ENCODE measurements at regions not wholly inside any gene's neighbourhood (a gene's known extent, or its start where the extent isn't known, plus 50 kb on each side); places are given as distances from the start of the nearest gene placed in this dataset.

DNA sequence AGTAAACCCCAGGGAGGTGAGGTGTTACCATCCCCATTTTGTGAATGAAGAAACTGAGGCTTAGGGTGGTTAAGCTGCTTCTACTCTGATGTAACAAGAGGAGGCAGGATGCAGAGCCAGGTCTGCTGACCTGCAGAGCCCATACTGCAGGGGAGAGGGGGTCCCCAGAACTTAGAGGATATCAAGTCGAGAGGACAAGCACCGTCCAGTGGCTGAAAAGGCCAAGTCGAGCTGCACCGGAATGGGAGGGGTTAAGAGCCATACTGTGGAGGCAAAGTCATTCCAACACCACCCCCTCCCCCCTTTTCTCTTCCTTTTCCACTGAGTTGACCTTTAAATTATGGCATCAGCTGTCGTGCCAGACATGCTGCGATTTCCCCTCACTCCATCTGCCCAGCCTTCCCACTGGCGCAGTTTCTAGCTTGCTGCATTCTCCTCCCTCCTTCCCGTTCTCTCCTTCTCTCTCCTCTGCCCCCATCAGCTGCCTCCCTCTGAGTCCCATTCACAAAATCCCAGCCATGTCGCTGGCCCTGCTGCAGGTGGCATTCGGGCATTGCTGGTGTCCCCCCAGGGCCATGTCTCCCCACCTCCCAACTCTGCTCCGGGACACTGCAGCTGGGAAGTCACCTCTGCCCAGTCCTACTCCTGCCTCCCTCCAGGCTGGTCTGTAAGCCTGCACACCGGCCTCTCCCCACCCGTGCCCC is 346.9 kb downstream of the DYSF start:
- DNase-seq = peak in 1 of 2 donors; percentile 40
- no peaks in the 10 kb centered on the region for H3K9me3 ChIP-seq
- no peaks in the 10 kb centered on the region for H3K27me3 ChIP-seq
- no peak overlapping the region for H3K27ac ChIP-seq
- no peak overlapping the region for H3K4me3 ChIP-seq
- peaks cover 0 to 5% (median 0%) of the 10 kb centered on the region in 4 donors for H3K4me1 ChIP-seq
- no peaks in the 10 kb centered on the region for H3K36me3 ChIP-seq
- TF ChIP-seq POLR2A (IDR thresholded peaks at IDR 0.05) (no peak), EP300 (IDR thresholded peaks at IDR 0.05) (no peak), POLR2AphosphoS5 (IDR thresholded peaks at IDR 0.05) (no peak)
- 66 to 77% (median 73%) methylated on average over 13 of the region's 13 CpGs for WGBS, 5 donors
- intact Hi-C loops (cut with DNase I; ENCODE audit: low total_unique reads) = no loop called here

- no peaks in the 10 kb centered on the region for H3K36me3 ChIP-seq
- TF ChIP-seq POLR2AphosphoS5 (IDR thresholded peaks at IDR 0.05) = no peak
- TF ChIP-seq, protein P1, sequence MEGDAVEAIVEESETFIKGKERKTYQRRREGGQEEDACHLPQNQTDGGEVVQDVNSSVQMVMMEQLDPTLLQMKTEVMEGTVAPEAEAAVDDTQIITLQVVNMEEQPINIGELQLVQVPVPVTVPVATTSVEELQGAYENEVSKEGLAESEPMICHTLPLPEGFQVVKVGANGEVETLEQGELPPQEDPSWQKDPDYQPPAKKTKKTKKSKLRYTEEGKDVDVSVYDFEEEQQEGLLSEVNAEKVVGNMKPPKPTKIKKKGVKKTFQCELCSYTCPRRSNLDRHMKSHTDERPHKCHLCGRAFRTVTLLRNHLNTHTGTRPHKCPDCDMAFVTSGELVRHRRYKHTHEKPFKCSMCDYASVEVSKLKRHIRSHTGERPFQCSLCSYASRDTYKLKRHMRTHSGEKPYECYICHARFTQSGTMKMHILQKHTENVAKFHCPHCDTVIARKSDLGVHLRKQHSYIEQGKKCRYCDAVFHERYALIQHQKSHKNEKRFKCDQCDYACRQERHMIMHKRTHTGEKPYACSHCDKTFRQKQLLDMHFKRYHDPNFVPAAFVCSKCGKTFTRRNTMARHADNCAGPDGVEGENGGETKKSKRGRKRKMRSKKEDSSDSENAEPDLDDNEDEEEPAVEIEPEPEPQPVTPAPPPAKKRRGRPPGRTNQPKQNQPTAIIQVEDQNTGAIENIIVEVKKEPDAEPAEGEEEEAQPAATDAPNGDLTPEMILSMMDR (IDR thresholded peaks at IDR 0.05) = no peak
- no peak for TF ChIP-seq EP300 (IDR thresholded peaks at IDR 0.05)
- no peak for TF ChIP-seq POLR2A (IDR thresholded peaks at IDR 0.05)
- H3K4me1 ChIP-seq = peaks cover 0 to 5% (median 0%) of the 10 kb centered on the region in 4 donors
- intact Hi-C loops (cut with DNase I; ENCODE audit: low total_unique reads) = no loop called here
- H3K9me3 ChIP-seq = no peaks in the 10 kb centered on the region
- H3K4me3 ChIP-seq = no peak overlapping the region
- H3K27me3 ChIP-seq = no peaks in the 10 kb centered on the region
- WGBS, 5 donors = 91 to 98% (median 93%) methylated on average over 3 of the region's 3 CpGs
- no peak for DNase-seq
- H3K27ac ChIP-seq = no peak overlapping the region
These were observed 345.7 kb downstream of the DYSF start for GRCh38 chr2:71799013-71799575.

DNA sequence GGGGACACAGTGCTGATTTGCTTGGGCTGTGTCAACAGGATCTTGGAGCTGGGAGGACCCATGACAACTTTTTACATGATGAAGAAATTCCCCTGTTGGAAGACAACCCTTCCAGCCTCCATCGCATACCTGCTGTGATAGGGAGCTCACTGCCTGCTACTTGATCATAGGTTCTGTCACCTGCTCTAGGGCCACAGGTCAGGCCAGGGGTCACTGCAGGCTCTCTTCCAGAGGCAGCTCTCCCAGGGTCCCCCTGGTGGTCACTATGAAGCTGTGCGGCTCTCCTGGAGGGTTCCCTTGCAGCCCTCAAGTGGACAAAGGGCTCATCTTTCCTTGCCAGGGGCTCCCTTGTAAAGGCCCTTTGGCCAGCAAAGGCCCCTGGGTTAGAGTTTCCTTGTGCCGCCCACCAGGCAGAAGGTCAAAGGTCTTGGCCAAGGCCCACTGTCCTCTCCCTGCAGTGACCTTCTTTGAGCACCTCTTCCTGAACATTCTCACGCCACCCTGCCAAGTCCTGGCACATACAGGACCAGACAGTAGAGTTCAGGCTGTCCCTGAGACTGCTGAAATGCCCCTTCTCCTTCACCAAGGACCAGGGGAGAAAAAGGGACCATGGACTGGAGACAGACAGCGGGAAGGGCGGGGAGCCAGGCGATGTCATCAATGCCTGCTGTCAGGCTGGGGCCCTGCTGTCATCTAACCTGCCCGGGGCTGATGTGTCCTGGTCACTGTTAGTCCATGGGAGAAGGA is 345.1 kb downstream of the DYSF start:
- 77 to 95% (median 81%) methylated on average over 7 to 8 of the region's 8 CpGs for WGBS, 5 donors
- intact Hi-C loops (cut with DNase I; ENCODE audit: low total_unique reads) = no loop called here
- H3K27me3 ChIP-seq = no peaks in the 10 kb centered on the region
- no peak overlapping the region for H3K27ac ChIP-seq
- peak in 1 of 2 donors; percentile 51 for DNase-seq
- TF ChIP-seq EP300 (IDR thresholded peaks at IDR 0.05) = no peak
- TF ChIP-seq, protein P1 (IDR thresholded peaks at IDR 0.05) = peak in 5 of 7 experiments; percentile 5 to 58 (median 48)
- peaks cover 0 to 8% (median 0%) of the 10 kb centered on the region in 4 donors for H3K4me1 ChIP-seq
- no peak overlapping the region for H3K4me3 ChIP-seq
- no peaks in the 10 kb centered on the region for H3K36me3 ChIP-seq
- H3K9me3 ChIP-seq = no peaks in the 10 kb centered on the region

GRCh38 chr2:71797035-71797810 is 343.9 kb downstream of the DYSF start:
- Histone ChIP-seq H3K27ac (no peak overlapping the region), H3K36me3 (no peaks in the 10 kb centered on the region), H3K27me3 (no peaks in the 10 kb centered on the region), H3K4me3 (no peak overlapping the region), H3K9me3 (no peaks in the 10 kb centered on the region), H3K4me1 (peaks cover 0 to 8% (median 0%) of the 10 kb centered on the region in 4 donors)
- TF ChIP-seq, protein P1 (IDR thresholded peaks at IDR 0.05) = no peak
- TF ChIP-seq POLR2AphosphoS5 (IDR thresholded peaks at IDR 0.05) (no peak), POLR2A (IDR thresholded peaks at IDR 0.05) (no peak), EP300 (IDR thresholded peaks at IDR 0.05) (no peak)
- intact Hi-C loops (cut with DNase I; ENCODE audit: low total_unique reads) = no loop called here
- 92 to 98% (median 94%) methylated on average over 7 of the region's 7 CpGs for WGBS, 5 donors
- no peak for DNase-seq

Measured in stomach (tissue), 8 donors.